Tibial nerve (tissue), 4 donors: ENCODE measurements at regions not wholly inside any gene's neighbourhood (a gene's known extent, or its start where the extent isn't known, plus 50 kb on each side); places are given as distances from the start of the nearest gene placed in this dataset.

Experiments
- DNase-seq, 2 donors: peaks; one replicate each; pipeline ENCODE4 v3.0.0-alpha.2; 2019; ENCODE audit warnings: low spot score in 2 of 2
- H3K27ac ChIP-seq, 4 donors: fragments of 200-600 bp; sonication (generic) in 3 of 4; one replicate each; pipeline ENCODE4 v1.5.1; 2017 to 2019; ENCODE audit warnings: mild to moderate bottlenecking in 1 of 4
- H3K27me3 ChIP-seq, 2 donors: fragments of 200-600 bp; sonication (generic) in 1 of 2; one replicate each; pipeline versions ENCODE4 v1.5.1 to v1.6.0; 2017 to 2019
- H3K36me3 ChIP-seq, 3 donors: fragments of 200-600 bp; sonication (generic); one replicate each; pipeline ENCODE4 v1.5.1; 2018 to 2019
- H3K4me1 ChIP-seq, 4 donors: fragments of 200-600 bp; sonication (generic) in 3 of 4; one replicate each; pipeline ENCODE4 v1.5.1; 2017 to 2019
- H3K4me3 ChIP-seq, 4 donors: fragments of 200-600 bp; sonication (generic) in 3 of 4; one replicate each; pipeline ENCODE4 v1.5.1; 2017 to 2019; ENCODE audit warnings: mild to moderate bottlenecking in 1 of 4, moderate library complexity in 1 of 4
- H3K9me3 ChIP-seq, 4 donors: fragments of 200-600 bp; sonication (generic) in 3 of 4; one replicate each; pipeline ENCODE4 v1.5.1; 2017 to 2019
- CTCF ChIP-seq, 5 experiments: fragments of 200-600 bp in 3 of 5; fragments of 450-650 bp in 2 of 5; sonication (generic) in 3 of 5; IDR thresholded peaks; one replicate each; pipeline ENCODE4 v1.5.1; 2016 to 2019; ENCODE audit warnings: antibody characterized with exemption in 5 of 5, mild to moderate bottlenecking in 3 of 5, moderate library complexity in 2 of 5
- EP300 ChIP-seq, 2 donors: sonication (generic); formaldehyde crosslinking; IDR thresholded peaks; one replicate each; pipeline ENCODE4 v1.6.1; 2017; ENCODE audit warnings: antibody characterized with exemption in 2 of 2, mild to moderate bottlenecking in 1 of 2
- POLR2A ChIP-seq, 2 donors: fragments of 450-650 bp; IDR thresholded peaks; one replicate each; pipeline ENCODE4 v1.6.1; 2017; ENCODE audit warnings: antibody characterized with exemption in 2 of 2, mild to moderate bottlenecking in 2 of 2, moderate library complexity in 2 of 2
- WGBS, 2 donors: methylation state at CpG; one replicate each; pipeline ENCODE4 v1.1.5; 2018; 5-methylcytosine and 5-hydroxymethylcytosine counted together

- Histone ChIP-seq H3K4me1 (peaks cover 0 to 3% (median under 1%) of the 10 kb centered on the region in 4 donors), H3K27me3 (no peaks in the 10 kb centered on the region), H3K4me3 (no peak overlapping the region), H3K36me3 (no peaks in the 10 kb centered on the region), H3K9me3 (no peaks in the 10 kb centered on the region), H3K27ac (no peak overlapping the region)
- no peak for DNase-seq
- 21 to 31% methylated on average over 3 of the region's 3 CpGs for WGBS, 2 donors
- TF ChIP-seq CTCF (IDR thresholded peaks at IDR 0.05) (no peak), EP300 (IDR thresholded peaks at IDR 0.05) (no peak), POLR2A (IDR thresholded peaks at IDR 0.05) (no peak)
Measured at GRCh38 chr9:73810585-73811215, 659.0 kb downstream of the ANXA1 start.

GRCh38 chr9:73813546-73813945, 661.9 kb downstream of the ANXA1 start:
- no peak overlapping the region for H3K4me3 ChIP-seq
- no peaks in the 10 kb centered on the region for H3K4me1 ChIP-seq
- H3K27ac ChIP-seq, result no peak overlapping the region
- H3K9me3 ChIP-seq, result no peaks in the 10 kb centered on the region
- H3K27me3 ChIP-seq, result no peaks in the 10 kb centered on the region
- H3K36me3 ChIP-seq, result no peaks in the 10 kb centered on the region
- no peak for DNase-seq
- TF ChIP-seq POLR2A (IDR thresholded peaks at IDR 0.05) (no peak), EP300 (IDR thresholded peaks at IDR 0.05) (no peak), CTCF (IDR thresholded peaks at IDR 0.05) (no peak)
- 88 to 91% methylated on average over 2 of the region's 2 CpGs for WGBS, 2 donors

GRCh38 chr9:73816905-73817304, 665.2 kb downstream of the ANXA1 start:
- no peak overlapping the region for H3K4me3 ChIP-seq
- DNase-seq, result no peak
- 76 to 77% methylated on average over 12 of the region's 12 CpGs for WGBS, 2 donors
- no peak for TF ChIP-seq CTCF (IDR thresholded peaks at IDR 0.05)
- TF ChIP-seq POLR2A (IDR thresholded peaks at IDR 0.05), result no peak
- no peak for TF ChIP-seq EP300 (IDR thresholded peaks at IDR 0.05)
- no peaks in the 10 kb centered on the region for H3K4me1 ChIP-seq
- H3K27me3 ChIP-seq, result no peaks in the 10 kb centered on the region
- H3K27ac ChIP-seq, result no peak overlapping the region
- H3K9me3 ChIP-seq, result peaks cover 0 to 2% (median 0%) of the 10 kb centered on the region in 4 donors
- H3K36me3 ChIP-seq, result no peaks in the 10 kb centered on the region

- Histone ChIP-seq H3K36me3 (no peaks in the 10 kb centered on the region), H3K4me3 (no peak overlapping the region), H3K27me3 (no peaks in the 10 kb centered on the region), H3K27ac (no peak overlapping the region), H3K9me3 (no peaks in the 10 kb centered on the region), H3K4me1 (no peaks in the 10 kb centered on the region)
- WGBS, 2 donors, result 74 to 97% methylated on average over 1 of the region's 1 CpG
- no peak for DNase-seq
- TF ChIP-seq EP300 (IDR thresholded peaks at IDR 0.05), result no peak
- TF ChIP-seq POLR2A (IDR thresholded peaks at IDR 0.05), result no peak
- no peak for TF ChIP-seq CTCF (IDR thresholded peaks at IDR 0.05)
Measured at GRCh38 chr9:73824671-73825070, 672.5 kb upstream of the RORB start.

GRCh38 chr9:73838871-73839270, 658.3 kb upstream of the RORB start:
- no peak for DNase-seq
- H3K4me3 ChIP-seq, result no peak overlapping the region
- no peak for TF ChIP-seq CTCF (IDR thresholded peaks at IDR 0.05)
- H3K27ac ChIP-seq, result no peak overlapping the region
- H3K4me1 ChIP-seq, result no peaks in the 10 kb centered on the region
- H3K9me3 ChIP-seq, result no peaks in the 10 kb centered on the region
- H3K36me3 ChIP-seq, result no peaks in the 10 kb centered on the region
- H3K27me3 ChIP-seq, result no peaks in the 10 kb centered on the region
